GM06990 (cell line): ENCODE measurements at regions not wholly inside any gene's neighbourhood (a gene's known extent, or its start where the extent isn't known, plus 50 kb on each side); places are given as distances from the start of the nearest gene placed in this dataset.

Experiments used
- DNase-seq: peaks from one replicate; pipeline ENCODE4 v3.0.0-alpha.2; 2011; ENCODE audit not compliant: insufficient read length; ENCODE audit errors: extremely low read depth
- H3K27me3 ChIP-seq: replicated peaks from 2 replicates; pipeline ENCODE4 v1.6.0; 2011; ENCODE audit warnings: low read length; ENCODE audit not compliant: control insufficient read depth, insufficient read depth
- H3K36me3 ChIP-seq: 2 replicates; pipeline ENCODE4 v1.5.1; 2011; ENCODE audit warnings: low read length; ENCODE audit not compliant: control insufficient read depth, insufficient read depth
- H3K4me3 ChIP-seq: replicated peaks from 2 replicates; pipeline ENCODE4 v1.5.1; 2011; ENCODE audit warnings: low read depth, mild to moderate bottlenecking, control low read depth, low read length
- TF ChIP-seq, protein P1 (sequence below): IDR thresholded peaks from 2 replicates; pipeline ENCODE4 v1.5.1; 2011; ENCODE audit warnings: low read length, control low read depth, mild to moderate bottlenecking, inconsistent platforms; ENCODE audit not compliant: insufficient read depth, poor library complexity, severe bottlenecking

DNA sequence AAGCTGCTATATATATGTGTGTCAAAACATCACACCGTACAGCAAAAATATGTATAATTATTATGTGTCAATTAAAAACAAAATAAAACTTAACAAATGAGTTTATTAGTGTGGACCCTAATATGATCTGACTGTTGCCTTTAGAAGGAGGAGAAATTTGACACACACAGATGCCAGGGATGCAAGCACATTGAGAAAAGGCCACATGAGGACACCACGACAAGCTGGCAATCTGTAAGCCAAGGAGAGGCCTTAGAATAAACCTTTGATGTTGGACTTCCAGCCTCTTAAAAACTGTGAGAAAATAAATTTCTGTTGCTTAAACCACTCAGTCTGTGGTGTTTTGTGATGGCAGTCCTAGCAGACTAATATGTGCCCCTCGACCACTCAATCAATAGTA is 214.7 kb downstream of the KCNS3 start:
- Histone ChIP-seq H3K27me3 (no peaks in the 10 kb centered on the region), H3K4me3 (no peak overlapping the region), H3K36me3 (no peaks in the 10 kb centered on the region)
- no peak for DNase-seq
- TF ChIP-seq, protein P1, sequence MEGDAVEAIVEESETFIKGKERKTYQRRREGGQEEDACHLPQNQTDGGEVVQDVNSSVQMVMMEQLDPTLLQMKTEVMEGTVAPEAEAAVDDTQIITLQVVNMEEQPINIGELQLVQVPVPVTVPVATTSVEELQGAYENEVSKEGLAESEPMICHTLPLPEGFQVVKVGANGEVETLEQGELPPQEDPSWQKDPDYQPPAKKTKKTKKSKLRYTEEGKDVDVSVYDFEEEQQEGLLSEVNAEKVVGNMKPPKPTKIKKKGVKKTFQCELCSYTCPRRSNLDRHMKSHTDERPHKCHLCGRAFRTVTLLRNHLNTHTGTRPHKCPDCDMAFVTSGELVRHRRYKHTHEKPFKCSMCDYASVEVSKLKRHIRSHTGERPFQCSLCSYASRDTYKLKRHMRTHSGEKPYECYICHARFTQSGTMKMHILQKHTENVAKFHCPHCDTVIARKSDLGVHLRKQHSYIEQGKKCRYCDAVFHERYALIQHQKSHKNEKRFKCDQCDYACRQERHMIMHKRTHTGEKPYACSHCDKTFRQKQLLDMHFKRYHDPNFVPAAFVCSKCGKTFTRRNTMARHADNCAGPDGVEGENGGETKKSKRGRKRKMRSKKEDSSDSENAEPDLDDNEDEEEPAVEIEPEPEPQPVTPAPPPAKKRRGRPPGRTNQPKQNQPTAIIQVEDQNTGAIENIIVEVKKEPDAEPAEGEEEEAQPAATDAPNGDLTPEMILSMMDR: no peak

DNA sequence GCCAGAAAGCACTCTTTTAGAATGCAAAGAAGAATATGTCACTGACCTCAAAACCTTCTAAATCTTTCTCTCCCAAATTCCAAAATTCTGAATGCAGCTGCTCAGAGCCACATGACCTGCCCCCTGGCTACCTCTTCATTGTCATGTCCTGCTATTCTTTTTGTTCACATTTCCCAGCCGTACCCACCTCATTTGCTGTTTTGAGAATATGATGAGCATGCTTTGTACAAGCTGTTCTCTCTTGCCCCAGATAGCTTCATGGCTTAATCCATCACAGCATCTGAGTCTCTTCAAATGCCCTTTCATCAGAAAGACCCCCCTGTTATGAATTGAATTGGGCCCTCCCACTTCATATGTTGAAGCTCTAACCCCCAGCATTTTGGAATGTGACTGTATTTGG is 214.3 kb downstream of the KCNS3 start:
- TF ChIP-seq, protein P1: no peak
- Histone ChIP-seq H3K36me3 (no peaks in the 10 kb centered on the region), H3K27me3 (no peaks in the 10 kb centered on the region), H3K4me3 (no peak overlapping the region)
- DNase-seq: no peak

DNA sequence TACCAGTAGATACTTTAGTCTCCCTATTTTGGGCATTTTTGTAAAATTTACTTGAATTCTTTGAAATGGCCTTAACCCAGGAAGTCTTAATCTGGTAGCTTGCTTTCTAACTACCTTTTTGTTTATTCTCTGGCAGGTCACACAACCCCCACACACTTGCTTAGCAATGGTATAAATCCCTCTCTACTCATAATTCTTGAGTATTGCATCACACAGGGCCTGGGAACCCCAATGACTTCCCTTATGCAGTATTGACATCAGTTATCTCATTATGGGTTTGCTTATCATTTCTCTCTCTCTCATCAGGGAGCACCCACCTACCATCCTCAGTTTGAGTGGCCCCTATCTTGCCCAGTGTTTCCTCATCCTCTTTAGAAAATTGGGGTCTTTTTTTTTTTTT is 207.1 kb downstream of the KCNS3 start:
- H3K4me3 ChIP-seq: no peak overlapping the region
- TF ChIP-seq, protein P1: no peak
- H3K27me3 ChIP-seq: no peaks in the 10 kb centered on the region
- H3K36me3 ChIP-seq: no peaks in the 10 kb centered on the region
- no peak for DNase-seq

DNA sequence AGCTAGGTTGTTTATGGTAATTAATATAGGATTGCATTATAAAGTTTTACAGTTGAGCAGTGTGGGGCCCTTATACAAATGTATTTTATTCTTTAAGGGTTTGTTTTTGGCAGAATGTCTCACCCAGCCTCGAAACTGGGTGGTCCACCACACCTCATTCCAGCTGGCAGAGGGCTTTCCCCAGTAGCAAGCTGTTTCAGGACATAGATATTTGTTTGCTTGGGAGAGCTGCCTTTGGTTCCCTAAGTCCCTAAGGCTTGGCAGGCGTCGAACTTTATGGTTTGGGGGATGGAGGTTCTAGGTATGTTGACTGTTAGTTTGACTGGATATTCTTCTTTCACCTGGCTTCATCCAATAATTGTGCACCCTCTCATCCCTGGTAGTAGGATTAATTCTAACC is 205.9 kb downstream of the KCNS3 start:
- Histone ChIP-seq H3K27me3 (no peaks in the 10 kb centered on the region), H3K4me3 (no peak overlapping the region), H3K36me3 (no peaks in the 10 kb centered on the region)
- TF ChIP-seq, protein P1: no peak
- no peak for DNase-seq

DNA sequence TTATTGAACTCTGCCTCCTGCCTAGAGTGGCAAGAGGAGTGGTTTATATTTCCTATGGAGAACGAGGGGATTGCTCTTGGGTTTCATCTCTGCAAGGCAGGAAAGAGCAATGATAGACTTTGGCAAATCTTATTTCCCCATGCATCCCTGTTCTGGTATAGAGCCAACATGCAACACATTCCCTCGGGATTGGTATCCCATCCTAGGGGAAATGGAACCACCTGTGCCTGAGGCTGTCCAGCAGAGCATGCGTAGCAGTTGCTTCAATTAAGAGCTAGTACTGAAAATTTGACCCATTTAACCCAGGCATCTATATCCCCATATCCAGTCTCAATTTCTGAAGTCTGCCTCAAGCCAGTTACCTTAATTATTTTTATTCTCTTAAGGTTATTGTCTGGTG is 205.3 kb downstream of the KCNS3 start:
- Histone ChIP-seq H3K36me3 (no peaks in the 10 kb centered on the region), H3K4me3 (no peak overlapping the region), H3K27me3 (no peaks in the 10 kb centered on the region)
- no peak for DNase-seq
- TF ChIP-seq, protein P1: no peak

DNA sequence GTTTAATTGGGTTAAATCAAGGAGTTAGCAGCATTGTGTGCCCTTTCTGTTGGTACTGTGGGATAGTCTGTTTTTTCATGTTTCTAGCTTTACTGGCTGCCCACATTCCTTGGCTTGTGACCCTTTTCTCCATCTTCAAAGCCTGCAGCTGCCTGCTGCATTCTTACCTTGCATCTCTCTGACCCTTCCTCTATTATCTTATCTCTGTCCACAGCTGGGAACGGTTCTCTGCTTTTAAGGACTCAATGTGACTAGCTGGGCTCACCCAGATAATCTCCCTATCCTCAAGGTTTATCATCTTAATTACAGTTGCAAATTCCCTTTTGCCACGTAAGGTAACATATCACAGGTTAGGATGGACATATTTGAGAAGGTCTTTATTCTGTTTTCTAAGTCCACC is 199.7 kb downstream of the KCNS3 start:
- Histone ChIP-seq H3K27me3 (peaks cover 1% of the 10 kb centered on the region), H3K4me3 (no peak overlapping the region), H3K36me3 (no peaks in the 10 kb centered on the region)
- TF ChIP-seq, protein P1: no peak
- DNase-seq: no peak
